ENCODE measurements at regions not wholly inside any gene's neighbourhood (a gene's known extent, or its start where the extent isn't known, plus 50 kb on each side); places are given as distances from the start of the nearest gene placed in this dataset.

DNA sequence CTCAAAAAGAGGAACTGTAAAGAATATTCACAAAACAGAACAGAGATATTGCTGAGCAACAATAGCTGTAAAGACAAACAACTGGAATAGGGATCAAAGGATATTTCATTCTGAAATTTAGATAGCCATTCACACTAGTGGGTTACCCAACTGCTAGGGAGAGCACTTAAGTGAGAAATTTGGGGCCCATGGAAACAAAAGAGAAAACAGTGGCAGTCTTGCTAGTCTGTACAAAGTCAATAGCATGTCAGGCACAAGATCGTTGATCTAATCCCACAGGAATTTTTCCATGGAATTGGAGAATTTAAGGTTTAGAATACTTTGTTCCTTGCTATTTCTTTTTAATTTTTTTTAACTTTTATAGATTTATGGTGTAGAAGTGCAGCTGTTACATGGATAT lies 467.0 kb downstream of the PCDH18 start:
- TF ChIP-seq CTCF (tag by site-specific recombination; IDR thresholded peaks at IDR 0.05), result no peak
- TF ChIP-seq, protein P1, sequence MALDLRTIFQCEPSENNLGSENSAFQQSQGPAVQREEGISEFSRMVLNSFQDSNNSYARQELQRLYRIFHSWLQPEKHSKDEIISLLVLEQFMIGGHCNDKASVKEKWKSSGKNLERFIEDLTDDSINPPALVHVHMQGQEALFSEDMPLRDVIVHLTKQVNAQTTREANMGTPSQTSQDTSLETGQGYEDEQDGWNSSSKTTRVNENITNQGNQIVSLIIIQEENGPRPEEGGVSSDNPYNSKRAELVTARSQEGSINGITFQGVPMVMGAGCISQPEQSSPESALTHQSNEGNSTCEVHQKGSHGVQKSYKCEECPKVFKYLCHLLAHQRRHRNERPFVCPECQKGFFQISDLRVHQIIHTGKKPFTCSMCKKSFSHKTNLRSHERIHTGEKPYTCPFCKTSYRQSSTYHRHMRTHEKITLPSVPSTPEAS (tag by site-specific recombination; IDR thresholded peaks at IDR 0.05), result no peak
